Karpas-422 (cell line): ENCODE measurements at regions not wholly inside any gene's neighbourhood (a gene's known extent, or its start where the extent isn't known, plus 50 kb on each side); places are given as distances from the start of the nearest gene placed in this dataset.

Source experiments
- DNase-seq: peaks from one replicate; pipeline ENCODE4 v3.0.0-alpha.2; 2015
- H2AFZ ChIP-seq: fragments of 200-600 bp; sonication (generic); 2 replicates; pipeline ENCODE4 v1.6.1; 2014; ENCODE audit warnings: antibody characterized with exemption, low read length, mixed read lengths
- H3K27ac ChIP-seq: fragments of 200-600 bp; sonication (generic); 2 replicates; pipeline ENCODE4 v1.5.1; 2014; ENCODE audit warnings: mild to moderate bottlenecking, low read length, moderate library complexity
- H3K27me3 ChIP-seq: fragments of 200-600 bp; sonication (generic); 2 replicates; pipeline ENCODE4 v1.6.1; 2014; ENCODE audit warnings: low read length, mixed read lengths
- H3K36me3 ChIP-seq: fragments of 200-600 bp; sonication (generic); 2 replicates; pipeline ENCODE4 v1.6.1; 2014; ENCODE audit warnings: low read length, mixed read lengths; ENCODE audit not compliant: insufficient read depth
- H3K4me1 ChIP-seq: fragments of 200-600 bp; sonication (generic); 2 replicates; pipeline ENCODE4 v1.6.1; 2014; ENCODE audit warnings: mild to moderate bottlenecking, low read length, mixed read lengths
- H3K4me2 ChIP-seq: fragments of 200-600 bp; sonication (generic); 2 replicates; pipeline ENCODE4 v1.6.1; 2014; ENCODE audit warnings: low read length, low read depth, mild to moderate bottlenecking; ENCODE audit not compliant: poor library complexity, severe bottlenecking
- H3K4me3 ChIP-seq: fragments of 200-600 bp; sonication (generic); 2 replicates; pipeline ENCODE4 v1.5.1; 2014; ENCODE audit warnings: mild to moderate bottlenecking, antibody characterized with exemption, low read length, mixed read lengths
- H3K79me2 ChIP-seq: fragments of 200-600 bp; sonication (generic); 2 replicates; pipeline ENCODE4 v1.6.1; 2014; ENCODE audit warnings: mild to moderate bottlenecking, low read length, mixed read lengths
- H3K9ac ChIP-seq: fragments of 200-600 bp; sonication (generic); 2 replicates; pipeline ENCODE4 v1.6.0; 2014; ENCODE audit warnings: low read length
- H3K9me2 ChIP-seq: fragments of 200-600 bp; sonication (generic), shearing (Covaris generic); replicated peaks from 2 replicates; pipeline ENCODE4 v1.6.0; 2014; ENCODE audit warnings: mild to moderate bottlenecking, low read length, moderate library complexity; ENCODE audit not compliant: insufficient read depth
- H3K9me3 ChIP-seq: fragments of 300-700, 200-600 bp; sonication (generic); 2 replicates; pipeline ENCODE4 v1.6.1; 2014; ENCODE audit warnings: low read length, mixed read lengths
- H4K20me1 ChIP-seq: fragments of 200-600 bp; sonication (generic); 2 replicates; pipeline ENCODE4 v1.6.1; 2014; ENCODE audit warnings: mild to moderate bottlenecking, antibody characterized with exemption, low read length, low read depth; ENCODE audit not compliant: insufficient read depth

- no peak overlapping the region for H3K4me2 ChIP-seq
- H2AFZ ChIP-seq, result no peak overlapping the region
- H3K9me3 ChIP-seq, result no peaks in the 10 kb centered on the region
- no peaks in the 10 kb centered on the region for H3K27me3 ChIP-seq
- H3K4me3 ChIP-seq, result no peak overlapping the region
- no peaks in the 10 kb centered on the region for H4K20me1 ChIP-seq
- no peak overlapping the region for H3K27ac ChIP-seq
- peaks cover 22% of the 10 kb centered on the region for H3K4me1 ChIP-seq
- no peak for DNase-seq
- H3K9ac ChIP-seq, result no peak overlapping the region
- H3K9me2 ChIP-seq, result no peaks in the 10 kb centered on the region
- no peaks in the 10 kb centered on the region for H3K36me3 ChIP-seq
- no peaks in the 10 kb centered on the region for H3K79me2 ChIP-seq
These were observed 55.6 kb downstream of the ZNF281 start for GRCh38 chr1:200354243-200354642.

DNA sequence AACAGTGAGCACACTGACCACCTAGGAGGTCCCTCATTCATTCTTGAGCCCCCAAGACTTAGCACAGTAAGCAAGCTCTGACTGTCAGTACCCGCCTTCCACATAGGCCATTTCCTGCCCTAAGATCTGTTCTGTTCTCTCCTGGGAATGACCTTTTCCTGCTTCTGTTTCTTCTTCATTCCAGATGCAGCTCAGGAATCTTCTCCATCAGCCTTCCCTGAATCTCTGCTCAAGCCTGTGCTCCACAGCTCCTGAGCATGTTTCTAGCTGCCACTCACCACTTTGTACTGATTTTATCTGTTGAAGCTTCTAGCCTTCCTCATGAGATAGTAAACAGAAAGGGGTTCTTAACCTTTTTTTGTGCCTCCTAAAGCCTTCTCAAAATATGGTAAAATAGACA is 56.6 kb downstream of the ZNF281 start:
- H3K36me3 ChIP-seq, result no peaks in the 10 kb centered on the region

DNA sequence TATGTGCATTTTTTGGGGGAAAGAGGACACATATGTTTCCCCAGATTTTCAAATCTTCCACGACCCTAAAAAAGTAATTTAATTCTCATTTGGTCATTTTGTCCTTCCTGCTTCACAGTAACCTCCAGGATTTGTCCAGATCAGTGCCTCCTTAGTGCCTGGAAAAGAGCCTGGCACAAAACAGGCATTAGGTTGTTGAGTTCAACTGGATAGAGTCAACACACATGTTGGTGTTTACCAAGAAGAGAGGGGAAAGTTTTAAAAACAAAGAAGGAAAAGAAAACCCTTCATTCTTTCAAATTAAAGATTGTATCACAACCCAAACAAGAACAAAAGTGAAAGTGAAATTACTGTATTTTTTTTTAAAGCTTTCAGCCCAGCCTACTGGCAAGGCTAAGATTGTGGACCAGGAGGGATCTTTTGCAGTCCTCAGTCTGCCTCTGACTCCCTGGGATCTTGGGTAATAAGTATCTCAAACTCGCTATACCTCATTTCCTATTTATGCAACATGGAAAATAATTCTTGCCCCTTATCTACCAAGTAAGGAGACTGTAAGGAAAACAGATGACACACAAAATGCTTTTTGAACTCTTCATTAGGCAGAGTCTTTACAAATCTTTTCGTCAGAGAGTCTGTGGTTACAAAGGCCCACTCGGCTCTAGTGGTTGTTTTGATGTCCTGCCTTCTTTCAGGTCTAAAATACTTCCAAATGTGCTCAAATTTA is 57.8 kb downstream of the ZNF281 start:
- Histone ChIP-seq H2AFZ (peak overlapping the region; percentile 47; the same call in 1 of the 2 replicates), H3K36me3 (no peaks in the 10 kb centered on the region), H3K27ac (no peak overlapping the region), H3K9me3 (no peaks in the 10 kb centered on the region), H3K4me1 (peaks cover 22% of the 10 kb centered on the region), H3K9ac (no peak overlapping the region), H3K4me2 (peak overlapping the region; percentile 20), H3K79me2 (no peaks in the 10 kb centered on the region), H4K20me1 (no peaks in the 10 kb centered on the region), H3K4me3 (no peak overlapping the region), H3K9me2 (no peaks in the 10 kb centered on the region), H3K27me3 (no peaks in the 10 kb centered on the region)
- peak; percentile 42 for DNase-seq

More for the DNA sequence above, 56.6 kb downstream of the ZNF281 start:
- Histone ChIP-seq H3K27me3 (no peaks in the 10 kb centered on the region), H3K4me2 (no peak overlapping the region), H3K27ac (no peak overlapping the region), H3K79me2 (no peaks in the 10 kb centered on the region), H3K4me1 (peaks cover 22% of the 10 kb centered on the region), H3K9ac (no peak overlapping the region), H3K9me2 (no peaks in the 10 kb centered on the region), H2AFZ (no peak overlapping the region), H3K9me3 (no peaks in the 10 kb centered on the region), H4K20me1 (no peaks in the 10 kb centered on the region), H3K4me3 (no peak overlapping the region)
- DNase-seq, result no peak

- Histone ChIP-seq H3K9ac (no peak overlapping the region), H3K4me2 (no peak overlapping the region), H3K79me2 (no peaks in the 10 kb centered on the region), H3K27me3 (no peaks in the 10 kb centered on the region), H3K27ac (no peak overlapping the region), H3K4me1 (peaks cover 21% of the 10 kb centered on the region), H4K20me1 (no peaks in the 10 kb centered on the region), H3K4me3 (no peak overlapping the region), H3K36me3 (no peaks in the 10 kb centered on the region), H2AFZ (no peak overlapping the region), H3K9me3 (no peaks in the 10 kb centered on the region), H3K9me2 (no peaks in the 10 kb centered on the region)
- DNase-seq, result no peak
These were observed 58.4 kb downstream of the ZNF281 start for GRCh38 chr1:200351425-200351824.

DNA sequence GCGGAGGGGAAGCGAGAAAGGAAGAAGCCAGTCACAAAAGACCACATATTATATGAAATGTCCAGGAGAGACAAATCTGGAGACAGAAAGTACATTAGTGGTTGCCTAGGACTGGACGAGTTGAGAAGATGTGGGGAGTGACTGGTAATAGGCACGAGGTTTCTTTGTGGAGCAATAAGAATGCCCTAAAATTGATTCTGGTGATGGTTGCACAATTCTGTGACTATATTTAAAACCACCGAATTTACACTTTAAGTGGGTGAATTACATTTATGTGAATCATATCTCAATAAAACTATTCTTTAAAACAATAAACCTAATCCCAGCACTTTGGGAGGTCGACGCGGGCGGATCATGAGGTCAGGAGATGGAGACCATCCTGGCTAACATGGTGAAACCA is 63.1 kb downstream of the ZNF281 start:
- H3K9me2 ChIP-seq, result no peaks in the 10 kb centered on the region
- no peaks in the 10 kb centered on the region for H3K36me3 ChIP-seq
- H3K27ac ChIP-seq, result no peak overlapping the region
- no peaks in the 10 kb centered on the region for H3K79me2 ChIP-seq
- no peaks in the 10 kb centered on the region for H3K27me3 ChIP-seq
- no peak overlapping the region for H3K9ac ChIP-seq
- peaks cover 2% of the 10 kb centered on the region for H3K4me1 ChIP-seq
- no peak overlapping the region for H3K4me2 ChIP-seq
- no peak for DNase-seq
- H4K20me1 ChIP-seq, result no peaks in the 10 kb centered on the region
- no peak overlapping the region for H2AFZ ChIP-seq
- no peak overlapping the region for H3K4me3 ChIP-seq
- no peaks in the 10 kb centered on the region for H3K9me3 ChIP-seq

- no peak overlapping the region for H2AFZ ChIP-seq
- H3K4me1 ChIP-seq, result no peaks in the 10 kb centered on the region
- DNase-seq, result no peak
- H3K4me3 ChIP-seq, result no peak overlapping the region
- no peak overlapping the region for H3K9ac ChIP-seq
- H3K4me2 ChIP-seq, result no peak overlapping the region
- no peaks in the 10 kb centered on the region for H3K9me3 ChIP-seq
- H4K20me1 ChIP-seq, result no peaks in the 10 kb centered on the region
- no peak overlapping the region for H3K27ac ChIP-seq
- no peaks in the 10 kb centered on the region for H3K79me2 ChIP-seq
- no peaks in the 10 kb centered on the region for H3K9me2 ChIP-seq
- H3K27me3 ChIP-seq, result no peaks in the 10 kb centered on the region
- no peaks in the 10 kb centered on the region for H3K36me3 ChIP-seq
These were observed 64.3 kb downstream of the ZNF281 start for GRCh38 chr1:200345520-200345919.

DNA sequence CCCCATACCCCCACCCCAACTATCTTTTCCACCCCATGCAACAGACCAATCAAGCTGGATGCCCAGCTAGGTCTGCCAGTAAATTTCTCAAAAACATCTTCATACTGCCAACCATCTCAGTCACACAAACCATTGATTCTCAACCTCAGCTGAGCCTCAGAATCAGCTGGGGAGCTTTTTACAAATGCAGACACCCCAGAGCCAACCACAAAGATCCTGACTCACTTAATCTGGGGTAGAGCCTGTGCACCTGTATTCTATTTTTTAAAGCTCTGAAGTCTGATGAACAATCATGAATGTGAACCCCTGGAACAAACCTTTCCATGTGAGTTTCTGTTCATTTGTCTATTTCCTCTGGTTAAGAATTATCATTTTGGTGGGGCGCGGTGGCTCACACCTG is 66.0 kb downstream of the ZNF281 start:
- Histone ChIP-seq H3K36me3 (no peaks in the 10 kb centered on the region), H2AFZ (no peak overlapping the region), H4K20me1 (no peaks in the 10 kb centered on the region), H3K9me3 (no peaks in the 10 kb centered on the region), H3K9ac (no peak overlapping the region), H3K27ac (no peak overlapping the region), H3K79me2 (no peaks in the 10 kb centered on the region), H3K4me3 (no peak overlapping the region), H3K4me2 (no peak overlapping the region), H3K27me3 (no peaks in the 10 kb centered on the region), H3K9me2 (no peaks in the 10 kb centered on the region), H3K4me1 (no peaks in the 10 kb centered on the region)
- no peak for DNase-seq

DNA sequence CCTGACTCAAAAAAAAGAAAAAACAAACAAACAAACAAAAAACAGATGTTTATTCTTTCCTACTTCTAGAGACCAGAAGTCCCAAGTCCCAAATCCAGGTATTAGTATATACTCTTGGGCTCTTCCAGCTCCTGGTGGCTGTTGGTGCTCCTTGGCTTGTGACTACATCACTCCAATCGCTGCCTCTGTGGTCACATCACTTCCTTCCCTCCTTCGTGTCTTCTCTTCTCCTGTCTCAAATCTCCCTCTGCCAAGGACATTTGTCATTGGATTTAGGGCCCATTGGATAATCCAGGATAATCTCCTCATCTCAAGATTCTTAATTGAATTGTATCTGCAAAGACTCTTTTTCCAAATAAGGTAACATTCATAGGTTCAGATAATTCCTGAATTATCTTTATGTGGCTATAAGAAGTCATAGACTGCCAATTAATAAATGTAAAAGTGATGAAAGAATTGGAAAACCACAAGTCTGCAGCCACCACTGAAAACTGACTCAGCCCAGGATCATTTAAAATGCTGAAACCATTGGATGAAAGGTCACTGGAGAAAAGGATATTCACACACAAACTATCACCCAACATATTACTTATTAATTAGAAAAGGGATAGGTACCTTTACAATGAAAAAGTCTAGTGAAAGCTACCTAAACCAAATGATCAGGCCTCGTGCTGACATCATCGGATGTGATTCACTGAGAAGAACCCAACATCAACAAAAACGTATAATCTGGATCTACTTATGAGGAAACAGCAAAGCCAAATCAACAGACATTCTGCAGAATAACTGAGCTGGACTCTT is 67.1 kb downstream of the ZNF281 start:
- H3K9me3 ChIP-seq, result no peaks in the 10 kb centered on the region
- H2AFZ ChIP-seq, result no peak overlapping the region
- H3K79me2 ChIP-seq, result no peaks in the 10 kb centered on the region
- H3K4me2 ChIP-seq, result no peak overlapping the region
- H3K4me1 ChIP-seq, result peaks cover 10% of the 10 kb centered on the region
- H3K4me3 ChIP-seq, result no peak overlapping the region
- H3K9ac ChIP-seq, result no peak overlapping the region
- no peaks in the 10 kb centered on the region for H3K9me2 ChIP-seq
- no peak for DNase-seq
- no peak overlapping the region for H3K27ac ChIP-seq
- H4K20me1 ChIP-seq, result no peaks in the 10 kb centered on the region
- H3K36me3 ChIP-seq, result no peaks in the 10 kb centered on the region
- no peaks in the 10 kb centered on the region for H3K27me3 ChIP-seq
